ENCODE measurements at regions not wholly inside any gene's neighbourhood (a gene's known extent, or its start where the extent isn't known, plus 50 kb on each side); places are given as distances from the start of the nearest gene placed in this dataset.

GRCh38 chr16:65519402-65519801, 397.5 kb upstream of the CDH11 start:
- TF ChIP-seq GATA2 (IDR thresholded peaks at IDR 0.05; ENCODE audit: low read depth, low read length) (no peak), GATA3 (IDR thresholded peaks at IDR 0.05; ENCODE audit: low read depth, low read length) (no peak)

DNA sequence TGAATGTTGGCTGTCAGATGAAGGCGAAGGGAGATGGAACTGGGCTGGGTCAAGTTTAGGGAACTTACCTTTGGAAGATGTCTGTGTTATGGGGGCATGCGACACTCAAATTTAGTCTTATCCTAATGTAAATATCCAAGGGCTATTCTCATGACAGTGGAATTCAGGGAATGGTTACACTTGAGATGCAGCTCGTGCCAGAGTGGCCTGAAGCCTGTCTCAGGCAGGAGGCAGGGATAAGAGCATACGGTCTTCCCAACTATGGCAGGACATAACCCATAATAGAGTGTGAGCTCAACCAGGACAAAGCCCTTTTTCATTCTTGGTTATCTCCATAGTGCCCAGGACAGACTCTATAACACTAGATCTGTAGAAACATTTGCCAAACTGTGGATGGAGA, 393.3 kb upstream of the CDH11 start:
- TF ChIP-seq GATA3 (IDR thresholded peaks at IDR 0.05; ENCODE audit: low read depth, low read length) (no peak), GATA2 (IDR thresholded peaks at IDR 0.05; ENCODE audit: low read depth, low read length) (no peak)

DNA sequence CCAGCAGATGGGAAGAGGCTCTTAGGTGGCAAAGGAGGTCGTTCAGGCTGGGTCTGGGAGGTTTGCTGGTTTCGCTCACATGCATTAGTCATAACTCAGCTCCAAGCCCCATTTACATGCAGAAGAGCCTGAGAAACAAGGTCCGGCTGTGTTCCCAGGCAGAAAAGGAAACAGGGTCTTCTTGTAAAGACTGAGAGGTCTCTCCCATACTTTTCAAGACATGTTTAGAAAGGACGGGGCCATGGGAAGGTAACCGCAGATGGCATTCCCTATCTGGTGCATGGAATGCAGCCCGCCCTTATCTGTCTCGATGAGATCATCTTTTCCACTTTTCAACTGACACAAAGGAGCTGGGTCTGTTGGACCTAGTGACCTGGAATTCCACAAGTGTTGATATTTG, 389.0 kb upstream of the CDH11 start:
- TF ChIP-seq GATA2 (IDR thresholded peaks at IDR 0.05; ENCODE audit: low read depth, low read length) (no peak), GATA3 (IDR thresholded peaks at IDR 0.05; ENCODE audit: low read depth, low read length) (no peak)

DNA sequence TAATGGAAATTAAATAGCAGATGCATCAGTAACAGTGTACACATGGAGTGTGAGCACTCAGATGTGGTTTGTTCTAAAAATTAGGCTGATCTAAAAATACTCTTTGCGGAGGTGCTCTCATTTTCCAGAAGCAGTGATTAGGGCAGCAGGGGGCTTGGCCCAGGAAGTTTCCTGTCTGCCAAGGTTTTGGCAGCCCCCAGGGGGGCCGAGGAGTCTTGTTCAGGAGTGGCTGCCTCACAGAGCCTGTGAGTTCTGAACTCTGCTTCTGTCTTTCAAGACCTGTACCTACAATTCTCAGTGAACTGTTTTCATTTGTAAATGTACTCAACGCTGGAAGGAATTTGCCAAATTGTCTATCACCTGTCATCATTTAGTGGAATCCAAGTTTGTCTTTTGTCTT, 388.4 kb upstream of the CDH11 start:
- TF ChIP-seq GATA2 (IDR thresholded peaks at IDR 0.05; ENCODE audit: low read depth, low read length), result no peak
- TF ChIP-seq GATA3 (IDR thresholded peaks at IDR 0.05; ENCODE audit: low read depth, low read length), result no peak

- TF ChIP-seq GATA2 (IDR thresholded peaks at IDR 0.05; ENCODE audit: low read depth, low read length), result no peak
- no peak for TF ChIP-seq GATA3 (IDR thresholded peaks at IDR 0.05; ENCODE audit: low read depth, low read length)
Measured at GRCh38 chr16:65509172-65509571, 387.3 kb upstream of the CDH11 start.

DNA sequence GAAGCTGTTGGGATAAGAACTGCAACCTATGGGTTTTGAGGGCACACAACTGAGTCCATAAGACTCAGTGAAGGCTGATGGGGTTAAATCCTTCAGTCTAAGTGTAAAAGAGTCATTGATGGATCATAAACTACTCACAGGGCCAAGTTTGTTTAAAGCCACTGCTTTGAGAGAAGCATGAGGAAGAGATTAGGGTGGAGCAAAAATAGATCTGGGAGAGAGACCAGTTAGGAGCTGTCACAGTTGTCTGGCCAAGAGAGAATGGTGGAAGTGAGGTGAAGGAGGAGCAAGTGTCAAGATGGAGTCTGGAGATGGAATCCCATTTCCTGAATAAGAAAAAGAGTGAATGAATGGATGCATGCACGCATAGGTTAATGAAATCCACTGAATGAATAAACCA, 379.1 kb upstream of the CDH11 start:
- TF ChIP-seq GATA3 (IDR thresholded peaks at IDR 0.05; ENCODE audit: low read depth, low read length), result no peak
- TF ChIP-seq GATA2 (IDR thresholded peaks at IDR 0.05; ENCODE audit: low read depth, low read length), result no peak

DNA sequence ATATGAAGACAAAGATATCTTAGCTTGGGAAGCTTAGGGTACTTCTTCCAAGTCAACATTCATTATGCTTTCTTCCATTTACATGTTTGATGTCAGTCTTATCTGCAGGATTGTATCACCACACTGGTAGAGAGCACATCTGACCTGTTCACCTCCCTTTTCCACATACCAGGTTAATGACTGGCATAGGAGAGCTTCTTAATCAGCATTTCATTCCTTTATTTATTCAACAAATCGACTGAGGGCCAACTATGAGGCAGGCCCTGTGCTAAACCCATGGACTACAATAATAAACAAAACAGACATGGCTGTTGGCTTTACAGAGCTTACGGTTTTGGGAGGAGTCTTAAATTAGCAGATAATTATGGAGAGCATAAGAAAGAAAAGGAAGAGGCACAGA, 378.1 kb upstream of the CDH11 start:
- TF ChIP-seq GATA3 (IDR thresholded peaks at IDR 0.05; ENCODE audit: low read depth, low read length), result no peak
- TF ChIP-seq GATA2 (IDR thresholded peaks at IDR 0.05; ENCODE audit: low read depth, low read length), result no peak

DNA sequence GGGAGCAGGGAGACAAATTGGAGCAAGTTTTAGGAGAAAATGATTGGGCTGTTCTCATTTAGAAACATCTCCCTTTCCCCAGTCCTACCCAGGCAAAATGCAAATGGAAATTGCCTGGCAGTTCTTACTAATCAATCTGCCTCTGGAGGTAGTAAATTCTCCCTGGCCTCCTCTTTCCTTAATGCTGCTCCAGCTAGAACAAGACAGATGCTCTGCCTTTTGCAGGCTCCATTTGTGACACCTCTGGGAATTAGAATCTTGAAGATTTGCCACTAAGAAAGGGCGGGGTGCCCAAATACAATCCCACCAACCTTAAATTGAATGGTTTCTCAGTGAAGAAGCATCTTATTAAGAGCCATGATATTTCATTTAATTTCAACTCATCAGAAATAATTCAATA, 377.7 kb upstream of the CDH11 start:
- TF ChIP-seq GATA2 (IDR thresholded peaks at IDR 0.05; ENCODE audit: low read depth, low read length) (no peak), GATA3 (IDR thresholded peaks at IDR 0.05; ENCODE audit: low read depth, low read length) (no peak)

- no peak for TF ChIP-seq GATA2 (IDR thresholded peaks at IDR 0.05; ENCODE audit: low read depth, low read length)
- TF ChIP-seq GATA3 (IDR thresholded peaks at IDR 0.05; ENCODE audit: low read depth, low read length), result no peak
Measured at GRCh38 chr16:65497571-65497970, 375.7 kb upstream of the CDH11 start.

DNA sequence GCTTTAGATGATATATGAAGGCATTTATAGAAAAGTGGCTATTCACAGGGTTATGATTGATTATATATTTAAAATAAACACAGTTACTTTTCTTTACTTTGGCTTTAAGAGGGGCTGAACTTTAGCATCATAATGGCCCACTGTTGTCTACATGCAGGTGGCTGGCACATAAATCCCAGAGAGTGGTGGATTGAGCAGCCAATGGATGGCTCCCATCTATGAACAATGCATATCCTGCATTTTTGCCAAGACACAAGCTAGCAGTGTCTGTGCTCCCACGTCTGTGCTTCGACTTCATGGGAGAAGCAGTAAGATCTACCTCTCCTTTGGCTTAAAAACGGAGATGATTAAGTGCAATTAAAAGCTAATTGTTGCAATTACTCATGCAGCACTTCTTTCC, 373.2 kb upstream of the CDH11 start:
- TF ChIP-seq GATA3 (IDR thresholded peaks at IDR 0.05; ENCODE audit: low read depth, low read length) (no peak), GATA2 (IDR thresholded peaks at IDR 0.05; ENCODE audit: low read depth, low read length) (no peak)

DNA sequence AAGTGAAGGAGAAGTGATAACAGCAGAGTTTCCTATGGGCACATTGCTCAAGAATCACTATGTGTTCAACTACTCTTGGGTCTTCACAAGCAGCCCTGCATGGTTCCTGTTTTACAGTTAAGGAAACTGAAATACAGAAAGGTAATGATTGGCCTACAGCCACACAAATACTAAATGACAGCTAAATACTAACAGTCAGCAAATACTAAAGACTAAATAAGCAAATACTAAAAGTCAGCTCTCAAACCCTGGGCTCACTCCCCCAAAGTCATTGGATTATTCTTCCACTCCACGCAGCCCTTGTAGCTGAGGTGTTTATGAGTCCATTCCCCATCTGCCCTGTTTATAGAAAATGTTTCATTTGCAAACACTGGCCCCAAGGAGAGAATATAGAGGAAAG, 372.7 kb upstream of the CDH11 start:
- TF ChIP-seq GATA3 (IDR thresholded peaks at IDR 0.05; ENCODE audit: low read depth, low read length) (no peak), GATA2 (IDR thresholded peaks at IDR 0.05; ENCODE audit: low read depth, low read length) (no peak)

- TF ChIP-seq GATA3 (IDR thresholded peaks at IDR 0.05; ENCODE audit: low read depth, low read length), result no peak
- TF ChIP-seq GATA2 (IDR thresholded peaks at IDR 0.05; ENCODE audit: low read depth, low read length), result no peak
Measured at GRCh38 chr16:65494080-65494479, 372.2 kb upstream of the CDH11 start.

DNA sequence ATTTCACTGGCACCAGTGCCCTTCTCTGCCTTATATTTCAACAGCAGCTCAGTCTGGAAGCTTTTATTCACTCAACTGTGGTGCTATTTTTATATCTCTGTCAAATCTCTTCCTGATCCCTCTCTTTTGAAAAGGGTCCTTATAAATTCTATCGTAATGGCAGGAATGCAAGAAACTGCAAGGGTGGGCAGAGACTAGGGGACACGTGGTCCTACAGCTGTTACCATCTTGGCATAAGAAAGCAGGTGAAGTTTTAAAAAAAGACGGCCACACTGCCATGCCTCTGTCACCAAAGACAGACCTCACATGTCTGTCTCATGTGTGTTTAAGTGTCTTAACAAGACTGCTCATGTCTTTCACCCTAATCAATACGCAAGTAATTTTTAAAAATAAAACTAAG, 368.4 kb upstream of the CDH11 start:
- TF ChIP-seq GATA3 (IDR thresholded peaks at IDR 0.05; ENCODE audit: low read depth, low read length) (no peak), GATA2 (IDR thresholded peaks at IDR 0.05; ENCODE audit: low read depth, low read length) (no peak)

GRCh38 chr16:65489531-65490023, 367.7 kb upstream of the CDH11 start:
- TF ChIP-seq GATA3 (IDR thresholded peaks at IDR 0.05; ENCODE audit: low read depth, low read length) (no peak), GATA2 (IDR thresholded peaks at IDR 0.05; ENCODE audit: low read depth, low read length) (no peak)

GRCh38 chr16:65487231-65487630, 365.4 kb upstream of the CDH11 start:
- TF ChIP-seq GATA3 (IDR thresholded peaks at IDR 0.05; ENCODE audit: low read depth, low read length) (no peak), GATA2 (IDR thresholded peaks at IDR 0.05; ENCODE audit: low read depth, low read length) (no peak)

DNA sequence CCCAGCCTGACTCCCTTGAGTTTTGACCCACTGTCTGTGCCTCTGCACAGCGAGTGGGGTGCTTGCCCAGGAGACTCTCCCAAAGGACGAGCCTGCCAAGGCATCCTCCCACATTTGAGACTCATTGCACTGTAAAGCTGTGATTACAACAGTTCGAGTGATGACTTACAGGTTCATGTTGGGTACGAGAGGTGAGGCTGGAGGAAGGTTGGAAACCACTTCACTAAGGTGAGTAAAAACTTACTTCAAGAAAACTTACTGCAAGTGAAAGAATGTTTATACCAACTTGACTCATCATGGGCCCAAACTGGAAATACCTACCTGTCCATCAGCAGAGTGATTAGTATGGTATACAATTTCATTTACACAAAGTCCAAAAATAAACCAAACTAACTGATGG, 360.1 kb upstream of the CDH11 start:
- TF ChIP-seq GATA3 (IDR thresholded peaks at IDR 0.05; ENCODE audit: low read depth, low read length) (no peak), GATA2 (IDR thresholded peaks at IDR 0.05; ENCODE audit: low read depth, low read length) (no peak)
